ENCODE measurements at regions not wholly inside any gene's neighbourhood (a gene's known extent, or its start where the extent isn't known, plus 50 kb on each side); places are given as distances from the start of the nearest gene placed in this dataset.

DNA sequence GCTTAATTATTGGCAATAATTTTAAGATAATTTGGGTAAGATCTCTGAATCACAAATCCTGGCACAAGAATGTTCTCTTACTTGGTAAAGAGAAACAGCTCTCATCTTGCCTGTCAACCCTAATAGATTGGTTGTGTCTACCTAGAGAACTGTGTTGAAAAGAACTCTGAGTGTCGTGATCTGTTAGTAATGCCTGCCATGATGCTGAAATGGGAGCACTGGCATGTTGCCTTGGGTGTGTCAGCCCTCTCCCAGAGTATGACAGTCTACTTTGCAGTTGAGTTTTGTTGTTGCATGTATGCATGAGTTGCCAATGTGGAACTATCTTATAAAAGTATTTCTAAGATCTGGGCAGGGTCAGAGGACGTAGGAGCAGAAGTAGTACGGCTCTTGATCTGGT, 221.4 kb downstream of the MAF start:
- TF ChIP-seq, protein P1, sequence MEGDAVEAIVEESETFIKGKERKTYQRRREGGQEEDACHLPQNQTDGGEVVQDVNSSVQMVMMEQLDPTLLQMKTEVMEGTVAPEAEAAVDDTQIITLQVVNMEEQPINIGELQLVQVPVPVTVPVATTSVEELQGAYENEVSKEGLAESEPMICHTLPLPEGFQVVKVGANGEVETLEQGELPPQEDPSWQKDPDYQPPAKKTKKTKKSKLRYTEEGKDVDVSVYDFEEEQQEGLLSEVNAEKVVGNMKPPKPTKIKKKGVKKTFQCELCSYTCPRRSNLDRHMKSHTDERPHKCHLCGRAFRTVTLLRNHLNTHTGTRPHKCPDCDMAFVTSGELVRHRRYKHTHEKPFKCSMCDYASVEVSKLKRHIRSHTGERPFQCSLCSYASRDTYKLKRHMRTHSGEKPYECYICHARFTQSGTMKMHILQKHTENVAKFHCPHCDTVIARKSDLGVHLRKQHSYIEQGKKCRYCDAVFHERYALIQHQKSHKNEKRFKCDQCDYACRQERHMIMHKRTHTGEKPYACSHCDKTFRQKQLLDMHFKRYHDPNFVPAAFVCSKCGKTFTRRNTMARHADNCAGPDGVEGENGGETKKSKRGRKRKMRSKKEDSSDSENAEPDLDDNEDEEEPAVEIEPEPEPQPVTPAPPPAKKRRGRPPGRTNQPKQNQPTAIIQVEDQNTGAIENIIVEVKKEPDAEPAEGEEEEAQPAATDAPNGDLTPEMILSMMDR (IDR thresholded peaks at IDR 0.05), result no peak
- TF ChIP-seq MXI1 (IDR thresholded peaks at IDR 0.05; ENCODE audit: low read depth, low read length), result no peak
- no peak for TF ChIP-seq EP300 (IDR thresholded peaks at IDR 0.05; ENCODE audit: borderline replicate concordance in 1 of 2, low read depth in 1 of 2, low read length in 1 of 2)
- TF ChIP-seq YY1 (IDR thresholded peaks at IDR 0.05; ENCODE audit: low read depth), result no peak
- TF ChIP-seq, protein P2, sequence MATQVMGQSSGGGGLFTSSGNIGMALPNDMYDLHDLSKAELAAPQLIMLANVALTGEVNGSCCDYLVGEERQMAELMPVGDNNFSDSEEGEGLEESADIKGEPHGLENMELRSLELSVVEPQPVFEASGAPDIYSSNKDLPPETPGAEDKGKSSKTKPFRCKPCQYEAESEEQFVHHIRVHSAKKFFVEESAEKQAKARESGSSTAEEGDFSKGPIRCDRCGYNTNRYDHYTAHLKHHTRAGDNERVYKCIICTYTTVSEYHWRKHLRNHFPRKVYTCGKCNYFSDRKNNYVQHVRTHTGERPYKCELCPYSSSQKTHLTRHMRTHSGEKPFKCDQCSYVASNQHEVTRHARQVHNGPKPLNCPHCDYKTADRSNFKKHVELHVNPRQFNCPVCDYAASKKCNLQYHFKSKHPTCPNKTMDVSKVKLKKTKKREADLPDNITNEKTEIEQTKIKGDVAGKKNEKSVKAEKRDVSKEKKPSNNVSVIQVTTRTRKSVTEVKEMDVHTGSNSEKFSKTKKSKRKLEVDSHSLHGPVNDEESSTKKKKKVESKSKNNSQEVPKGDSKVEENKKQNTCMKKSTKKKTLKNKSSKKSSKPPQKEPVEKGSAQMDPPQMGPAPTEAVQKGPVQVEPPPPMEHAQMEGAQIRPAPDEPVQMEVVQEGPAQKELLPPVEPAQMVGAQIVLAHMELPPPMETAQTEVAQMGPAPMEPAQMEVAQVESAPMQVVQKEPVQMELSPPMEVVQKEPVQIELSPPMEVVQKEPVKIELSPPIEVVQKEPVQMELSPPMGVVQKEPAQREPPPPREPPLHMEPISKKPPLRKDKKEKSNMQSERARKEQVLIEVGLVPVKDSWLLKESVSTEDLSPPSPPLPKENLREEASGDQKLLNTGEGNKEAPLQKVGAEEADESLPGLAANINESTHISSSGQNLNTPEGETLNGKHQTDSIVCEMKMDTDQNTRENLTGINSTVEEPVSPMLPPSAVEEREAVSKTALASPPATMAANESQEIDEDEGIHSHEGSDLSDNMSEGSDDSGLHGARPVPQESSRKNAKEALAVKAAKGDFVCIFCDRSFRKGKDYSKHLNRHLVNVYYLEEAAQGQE (IDR thresholded peaks at IDR 0.05; ENCODE audit: low read depth, low read length), result no peak

All from SK-N-SH (cell line).